Endothelial cell (in vitro differentiated cells): ENCODE measurements at regions not wholly inside any gene's neighbourhood (a gene's known extent, or its start where the extent isn't known, plus 50 kb on each side); places are given as distances from the start of the nearest gene placed in this dataset.

ENCODE experiments used
- DNase-seq: peaks from one replicate; pipeline ENCODE4 v3.0.0; 2021; ENCODE audit warnings: low spot score
- H3K27ac Mint-ChIP-seq: one replicate; pipeline ENCODE4 v1.8.0; 2021; ENCODE audit warnings: mixed read lengths, inconsistent platforms; ENCODE audit not compliant: unreplicated experiment
- H3K27me3 Mint-ChIP-seq: one replicate; pipeline ENCODE4 v1.8.0; 2021; ENCODE audit warnings: mild to moderate bottlenecking, moderate library complexity, mixed read lengths, inconsistent platforms; ENCODE audit not compliant: unreplicated experiment
- H3K36me3 Mint-ChIP-seq: one replicate; pipeline ENCODE4 v1.8.0; 2021; ENCODE audit warnings: mild to moderate bottlenecking, low read depth, mixed read lengths, inconsistent platforms; ENCODE audit not compliant: unreplicated experiment
- H3K4me1 Mint-ChIP-seq: one replicate; pipeline ENCODE4 v1.8.0; 2021; ENCODE audit warnings: mild to moderate bottlenecking, mixed read lengths, inconsistent platforms; ENCODE audit not compliant: unreplicated experiment
- H3K4me3 Mint-ChIP-seq: one replicate; pipeline ENCODE4 v1.8.0; 2021; ENCODE audit warnings: mild to moderate bottlenecking, mixed read lengths, inconsistent platforms; ENCODE audit not compliant: unreplicated experiment
- H3K9me3 Mint-ChIP-seq: one replicate; pipeline ENCODE4 v1.8.0; 2021; ENCODE audit warnings: mixed read lengths, inconsistent platforms; ENCODE audit not compliant: unreplicated experiment
- CTCF ChIP-seq: fragments of 200-600 bp; sonication (generic); IDR thresholded peaks from one replicate; pipeline ENCODE4 v1.5.0; 2021; ENCODE audit warnings: antibody characterized with exemption; ENCODE audit not compliant: unreplicated experiment

- H3K4me1 Mint-ChIP-seq, result peaks cover 4% of the 10 kb centered on the region
- H3K36me3 Mint-ChIP-seq, result no peaks in the 10 kb centered on the region
- H3K27me3 Mint-ChIP-seq, result no peaks in the 10 kb centered on the region
- H3K4me3 Mint-ChIP-seq, result no peak overlapping the region
- no peak for DNase-seq
- no peak for TF ChIP-seq CTCF
- no peaks in the 10 kb centered on the region for H3K9me3 Mint-ChIP-seq
- no peak overlapping the region for H3K27ac Mint-ChIP-seq
These were observed 252.2 kb upstream of the BMP2 start for GRCh38 chr20:6515261-6515660.

GRCh38 chr20:6513599-6513998 is 253.9 kb upstream of the BMP2 start:
- Mint-ChIP-seq H3K9me3 (no peaks in the 10 kb centered on the region), H3K4me1 (peaks cover 4% of the 10 kb centered on the region), H3K27ac (no peak overlapping the region), H3K36me3 (no peaks in the 10 kb centered on the region), H3K4me3 (no peak overlapping the region), H3K27me3 (no peaks in the 10 kb centered on the region)
- no peak for DNase-seq
- no peak for TF ChIP-seq CTCF

- H3K4me3 Mint-ChIP-seq, result no peak overlapping the region
- H3K27me3 Mint-ChIP-seq, result no peaks in the 10 kb centered on the region
- H3K36me3 Mint-ChIP-seq, result no peaks in the 10 kb centered on the region
- no peak overlapping the region for H3K27ac Mint-ChIP-seq
- TF ChIP-seq CTCF, result no peak
- DNase-seq, result no peak
- H3K4me1 Mint-ChIP-seq, result no peaks in the 10 kb centered on the region
- H3K9me3 Mint-ChIP-seq, result no peaks in the 10 kb centered on the region
These were observed 258.1 kb upstream of the BMP2 start for GRCh38 chr20:6509374-6509773.

DNA sequence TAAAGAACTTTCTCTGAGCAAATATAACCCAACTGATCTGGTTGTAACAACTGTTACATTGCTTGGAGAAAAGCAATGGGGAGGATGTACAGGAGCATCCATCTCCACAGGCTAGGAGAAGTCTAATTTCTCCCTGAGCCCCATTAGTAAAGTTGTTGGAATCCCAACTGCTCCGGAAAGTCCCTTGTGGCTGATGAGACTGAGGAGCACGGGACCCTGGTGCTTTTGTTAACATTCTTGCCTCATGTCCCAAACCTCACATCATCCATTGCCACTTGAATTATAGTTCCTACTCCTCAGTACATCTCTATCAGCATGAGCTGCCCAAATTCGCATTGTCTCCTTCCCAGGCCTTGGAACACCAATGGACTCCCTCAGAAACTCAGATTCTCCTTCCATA is 260.6 kb upstream of the BMP2 start:
- Mint-ChIP-seq H3K4me1 (peaks cover 13% of the 10 kb centered on the region), H3K9me3 (no peaks in the 10 kb centered on the region)
- DNase-seq, result no peak

DNA sequence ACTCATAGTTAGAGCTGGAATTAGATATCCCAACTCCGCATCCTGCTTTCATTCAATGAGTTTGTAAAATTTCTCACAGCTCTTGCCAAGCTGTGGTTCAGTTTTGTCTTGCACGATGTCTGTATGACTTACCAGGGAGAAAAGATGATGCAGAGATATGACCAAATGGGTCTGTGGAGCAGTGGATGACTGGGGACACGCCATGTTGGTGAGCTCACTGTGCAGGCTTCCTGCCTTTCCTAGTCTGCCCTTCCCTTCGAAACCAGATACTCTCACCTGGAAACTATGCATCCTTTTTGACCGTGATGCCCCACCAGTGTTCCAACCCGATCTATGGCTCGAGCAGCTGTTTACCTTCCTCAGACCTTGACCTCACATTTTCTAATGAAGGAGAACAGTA is 262.7 kb upstream of the BMP2 start:
- no peak for TF ChIP-seq CTCF
- no peaks in the 10 kb centered on the region for H3K9me3 Mint-ChIP-seq
- H3K4me1 Mint-ChIP-seq, result peaks cover 13% of the 10 kb centered on the region
- no peaks in the 10 kb centered on the region for H3K36me3 Mint-ChIP-seq
- no peak for DNase-seq
- H3K27ac Mint-ChIP-seq, result no peak overlapping the region
- H3K4me3 Mint-ChIP-seq, result no peak overlapping the region
- H3K27me3 Mint-ChIP-seq, result no peaks in the 10 kb centered on the region

More for the DNA sequence above, 260.6 kb upstream of the BMP2 start:
- no peaks in the 10 kb centered on the region for H3K27me3 Mint-ChIP-seq
- no peaks in the 10 kb centered on the region for H3K36me3 Mint-ChIP-seq
- no peak overlapping the region for H3K27ac Mint-ChIP-seq
- H3K4me3 Mint-ChIP-seq, result no peak overlapping the region
- no peak for TF ChIP-seq CTCF
